HEK293T (cell line): ENCODE measurements at regions not wholly inside any gene's neighbourhood (a gene's known extent, or its start where the extent isn't known, plus 50 kb on each side); places are given as distances from the start of the nearest gene placed in this dataset.

Source experiments
- CTCF ChIA-PET: fragments of 350-600 bp; formaldehyde crosslinking; extraction: SDS; loops from one replicate; lab custom pipeline; 2021; ENCODE audit warnings: antibody characterized with exemption, inconsistent platforms; lab: Yijun Ruan, JAX
- POLR2A ChIA-PET: fragments of 350-600 bp; formaldehyde crosslinking; extraction: SDS; loops from one replicate; lab custom pipeline; 2020; ENCODE audit warnings: antibody characterized with exemption, inconsistent platforms; lab: Yijun Ruan, JAX
- DNase-seq: peaks from one replicate; pipeline ENCODE4 v3.0.0; 2012; ENCODE audit warnings: mixed read lengths; ENCODE audit errors: extremely low spot score
- ARNT ChIP-seq: fragments of 450-650 bp; IDR thresholded peaks from 2 replicates; pipeline ENCODE4 v1.6.1; 2017; ENCODE audit warnings: mild to moderate bottlenecking
- BHLHE40 ChIP-seq: fragments of 450-650 bp; IDR thresholded peaks from 2 replicates; pipeline ENCODE4 v1.6.1; 2016; ENCODE audit warnings: mild to moderate bottlenecking, moderate library complexity, borderline replicate concordance
- CTBP1 ChIP-seq: fragments of 450-650 bp; IDR thresholded peaks from 2 replicates; pipeline ENCODE4 v1.6.1; 2016; ENCODE audit warnings: borderline replicate concordance
- ELF4 ChIP-seq: fragments of 450-650 bp; IDR thresholded peaks from 2 replicates; pipeline ENCODE4 v1.6.1; 2017; ENCODE audit warnings: antibody characterized with exemption
- FOXA1 ChIP-seq: fragments of 450-650 bp; IDR thresholded peaks from 2 replicates; pipeline ENCODE4 v1.6.1; 2016; ENCODE audit warnings: mild to moderate bottlenecking
- FOXK2 ChIP-seq: fragments of 450-650 bp; IDR thresholded peaks from 2 replicates; pipeline ENCODE4 v1.6.1; 2016; ENCODE audit warnings: mild to moderate bottlenecking
- FOXM1 ChIP-seq: fragments of 450-650 bp; IDR thresholded peaks from 2 replicates; pipeline ENCODE4 v1.6.1; 2017; ENCODE audit warnings: mild to moderate bottlenecking, borderline replicate concordance
- HDGF ChIP-seq: fragments of 450-650 bp; IDR thresholded peaks from 2 replicates; pipeline ENCODE4 v1.6.1; 2017; ENCODE audit warnings: antibody characterized with exemption, borderline replicate concordance
- L3MBTL2 ChIP-seq: fragments of 450-650 bp; conservative IDR thresholded peaks from 2 replicates; pipeline ENCODE4 v1.6.1; 2016; ENCODE audit warnings: mild to moderate bottlenecking
- LEF1 ChIP-seq: fragments of 450-650 bp; IDR thresholded peaks from 2 replicates; pipeline ENCODE4 v1.6.1; 2017; ENCODE audit warnings: mild to moderate bottlenecking, borderline replicate concordance
- NFRKB ChIP-seq: fragments of 450-650 bp; IDR thresholded peaks from 2 replicates; pipeline ENCODE4 v1.6.1; 2016; ENCODE audit warnings: mild to moderate bottlenecking, moderate library complexity
- PKNOX1 ChIP-seq: fragments of 450-650 bp; IDR thresholded peaks from 2 replicates; pipeline ENCODE4 v1.6.1; 2016
- SP1 ChIP-seq: fragments of 450-650 bp; IDR thresholded peaks from 2 replicates; pipeline ENCODE4 v1.6.1; 2017
- SUZ12 ChIP-seq: fragments of 450-650 bp; IDR thresholded peaks from 2 replicates; pipeline ENCODE4 v1.6.1; 2016; ENCODE audit warnings: mild to moderate bottlenecking
- TARDBP ChIP-seq: fragments of 450-650 bp; IDR thresholded peaks from 2 replicates; pipeline ENCODE4 v1.6.1; 2016
- ZNF384 ChIP-seq: fragments of 450-650 bp; IDR thresholded peaks from 2 replicates; pipeline ENCODE4 v1.6.1; 2016

GRCh38 chr14:71415404-71415690 lies 508.1 kb downstream of the PCNX1 start:
- no peak for TF ChIP-seq SUZ12
- TF ChIP-seq HDGF = no peak
- no peak for TF ChIP-seq PKNOX1
- TF ChIP-seq BHLHE40 = no peak
- TF ChIP-seq SP1 = no peak
- no peak for DNase-seq
- ChIA-PET CTCF (no interaction called here), POLR2A (no interaction called here)

GRCh38 chr14:71416392-71416791 lies 509.1 kb downstream of the PCNX1 start:
- no peak for DNase-seq
- POLR2A ChIA-PET = no interaction called here
- CTCF ChIA-PET = no interaction called here
- TF ChIP-seq L3MBTL2 = no peak
- no peak for TF ChIP-seq ELF4

- DNase-seq = no peak
- CTCF ChIA-PET = interaction anchor here (0.6 to 1.1 kb wide), 3 partner anchors 35 to 514 kb away, joined by 3 to 5 read pairs (median 3); partner anchors contain the start of gene RGS6
- TF ChIP-seq PKNOX1 (no peak), ZNF384 (no peak), TARDBP (no peak), L3MBTL2 (no peak), FOXA1 (no peak), LEF1 (no peak), CTBP1 (no peak), FOXK2 (no peak), ELF4 (no peak), SUZ12 (no peak), FOXM1 (no peak), NFRKB (no peak), ARNT (no peak), SP1 (no peak), BHLHE40 (no peak), HDGF (no peak)
- POLR2A ChIA-PET = no interaction called here
Observed at GRCh38 chr14:71418532-71419245, 511.4 kb downstream of the PCNX1 start.

- ChIA-PET CTCF (no interaction called here), POLR2A (no interaction called here)
- no peak for DNase-seq
- TF ChIP-seq HDGF (no peak), FOXK2 (no peak), ELF4 (no peak), CTBP1 (no peak), SUZ12 (no peak), TARDBP (no peak), LEF1 (no peak), FOXA1 (no peak), SP1 (no peak), PKNOX1 (no peak), FOXM1 (no peak)
Observed at GRCh38 chr14:71423481-71423880, 508.7 kb upstream of the RGS6 start.

GRCh38 chr14:71424941-71425340 lies 507.3 kb upstream of the RGS6 start:
- TF ChIP-seq ARNT (no peak), PKNOX1 (no peak), FOXK2 (no peak), BHLHE40 (no peak), FOXA1 (no peak), LEF1 (no peak), TARDBP (no peak), ELF4 (no peak), CTBP1 (no peak), NFRKB (no peak)
- CTCF ChIA-PET = no interaction called here
- no peak for DNase-seq
- POLR2A ChIA-PET = no interaction called here

GRCh38 chr14:71426001-71426400 lies 506.2 kb upstream of the RGS6 start:
- DNase-seq = no peak
- TF ChIP-seq ELF4 = no peak
- TF ChIP-seq PKNOX1 = no peak
- no peak for TF ChIP-seq FOXM1
- no peak for TF ChIP-seq SUZ12
- no peak for TF ChIP-seq LEF1
- no peak for TF ChIP-seq ZNF384
- no peak for TF ChIP-seq FOXA1
- TF ChIP-seq BHLHE40 = no peak
- no peak for TF ChIP-seq TARDBP
- POLR2A ChIA-PET = no interaction called here
- CTCF ChIA-PET = no interaction called here
